Ovary (tissue), 7 donors: ENCODE measurements at regions not wholly inside any gene's neighbourhood (a gene's known extent, or its start where the extent isn't known, plus 50 kb on each side); places are given as distances from the start of the nearest gene placed in this dataset.

Experiments
- DNase-seq, 5 donors: peaks; one replicate each; pipeline ENCODE4 v3.0.0-alpha.2; 2019 to 2020
- H3K27ac ChIP-seq, 2 donors: fragments of 200-600 bp; one replicate each; pipeline versions ENCODE4 v1.5.1 to v1.8.0; 2019 to 2022
- H3K27me3 ChIP-seq: fragments of 200-600 bp; one replicate; pipeline ENCODE4 v1.8.0; 2022
- H3K36me3 ChIP-seq: fragments of 200-600 bp; sonication (generic); one replicate; pipeline ENCODE4 v1.5.1; 2019
- H3K4me1 ChIP-seq: one replicate; pipeline ENCODE4 v1.8.1; 2013; ENCODE audit warnings: mild to moderate bottlenecking, moderate library complexity; ENCODE audit not compliant: insufficient read depth
- H3K4me3 ChIP-seq: fragments of 200-600 bp; sonication (generic); one replicate; pipeline ENCODE4 v1.5.1; 2017
- H3K9me3 ChIP-seq, 2 donors: fragments of 200-600 bp in 1 of 2; sonication (generic) in 1 of 2; one replicate each; pipeline versions ENCODE4 v1.5.1 to v1.8.1; 2013 to 2019; ENCODE audit warnings: mild to moderate bottlenecking in 1 of 2, moderate library complexity in 1 of 2
- EP300 ChIP-seq: sonication (generic); formaldehyde crosslinking; IDR thresholded peaks from one replicate; pipeline ENCODE4 v1.6.1; 2017; ENCODE audit warnings: antibody characterized with exemption
- POLR2A ChIP-seq: fragments of 450-650 bp; IDR thresholded peaks from one replicate; pipeline ENCODE4 v1.6.1; 2017; ENCODE audit warnings: antibody characterized with exemption, mild to moderate bottlenecking, moderate library complexity
- WGBS, 3 donors: extraction: QIAGEN DNeasy Blood & Tissue Kit in 1 of 3; methylation state at CpG; one replicate each; pipeline versions ENCODE4 v1.1.5 to v1.1.7; 2013 to 2017; 5-methylcytosine and 5-hydroxymethylcytosine counted together
- intact Hi-C, 4 donors: fragments of 100-400 bp; cut with DNase I; formaldehyde crosslinking; loops; one replicate each; pipeline versions ENCODE4 v1.11.0 to v1.15.1; 2022 to 2023
- TF ChIP-seq, protein P1 (sequence below), 3 donors: fragments of 450-650 bp in 2 of 3; fragments of 200-600 bp in 1 of 3; IDR thresholded peaks; one replicate each; pipeline versions ENCODE4 v1.5.1 to v1.8.0; 2016 to 2022; ENCODE audit warnings: antibody characterized with exemption in 3 of 3, mild to moderate bottlenecking in 1 of 3
- donor health status: DM: no; HTN: no; CAD: no; lungs with moderate emphysema.
- donor health status: DM: no; HTN: no; CAD: no.
- donor health status: Bipolar disorder and iron deficiency.
- donor health status: DM: no; HTN: no; CAD: no.
- donor health status: DM: yes; HTN: yes; CAD: no.

DNA sequence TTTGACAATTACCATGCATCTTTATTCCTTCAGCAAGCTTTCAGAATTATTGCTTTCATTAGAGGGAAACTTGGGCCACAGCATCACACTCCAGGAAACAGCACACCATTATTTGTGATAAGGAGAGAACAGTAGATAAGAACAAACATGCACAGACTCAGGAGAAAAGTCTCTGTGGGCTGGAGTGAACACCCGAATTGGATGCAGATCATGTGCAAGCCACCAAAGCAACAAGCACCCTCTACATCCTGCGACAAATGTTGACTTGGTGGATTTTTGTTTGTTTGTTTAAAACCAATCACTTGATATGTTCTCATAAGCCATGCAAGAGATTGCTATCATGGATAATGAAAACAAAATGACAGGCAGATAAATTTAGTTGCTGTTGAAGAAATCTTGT lies 67.7 kb upstream of the ZFP64 start:
- Histone ChIP-seq H3K4me1 (no peaks in the 10 kb centered on the region), H3K27ac (no peak overlapping the region), H3K4me3 (no peak overlapping the region), H3K27me3 (no peaks in the 10 kb centered on the region), H3K9me3 (no peaks in the 10 kb centered on the region), H3K36me3 (no peaks in the 10 kb centered on the region)
- TF ChIP-seq POLR2A, result no peak
- TF ChIP-seq, protein P1, sequence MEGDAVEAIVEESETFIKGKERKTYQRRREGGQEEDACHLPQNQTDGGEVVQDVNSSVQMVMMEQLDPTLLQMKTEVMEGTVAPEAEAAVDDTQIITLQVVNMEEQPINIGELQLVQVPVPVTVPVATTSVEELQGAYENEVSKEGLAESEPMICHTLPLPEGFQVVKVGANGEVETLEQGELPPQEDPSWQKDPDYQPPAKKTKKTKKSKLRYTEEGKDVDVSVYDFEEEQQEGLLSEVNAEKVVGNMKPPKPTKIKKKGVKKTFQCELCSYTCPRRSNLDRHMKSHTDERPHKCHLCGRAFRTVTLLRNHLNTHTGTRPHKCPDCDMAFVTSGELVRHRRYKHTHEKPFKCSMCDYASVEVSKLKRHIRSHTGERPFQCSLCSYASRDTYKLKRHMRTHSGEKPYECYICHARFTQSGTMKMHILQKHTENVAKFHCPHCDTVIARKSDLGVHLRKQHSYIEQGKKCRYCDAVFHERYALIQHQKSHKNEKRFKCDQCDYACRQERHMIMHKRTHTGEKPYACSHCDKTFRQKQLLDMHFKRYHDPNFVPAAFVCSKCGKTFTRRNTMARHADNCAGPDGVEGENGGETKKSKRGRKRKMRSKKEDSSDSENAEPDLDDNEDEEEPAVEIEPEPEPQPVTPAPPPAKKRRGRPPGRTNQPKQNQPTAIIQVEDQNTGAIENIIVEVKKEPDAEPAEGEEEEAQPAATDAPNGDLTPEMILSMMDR (IDR thresholded peaks at IDR 0.05), result no peak
- no peak for TF ChIP-seq EP300
- intact Hi-C loops, result no loop called here
- 44 to 49% (median 48%) methylated on average over 2 of the region's 2 CpGs for WGBS, 3 donors
- DNase-seq, result no peak

DNA sequence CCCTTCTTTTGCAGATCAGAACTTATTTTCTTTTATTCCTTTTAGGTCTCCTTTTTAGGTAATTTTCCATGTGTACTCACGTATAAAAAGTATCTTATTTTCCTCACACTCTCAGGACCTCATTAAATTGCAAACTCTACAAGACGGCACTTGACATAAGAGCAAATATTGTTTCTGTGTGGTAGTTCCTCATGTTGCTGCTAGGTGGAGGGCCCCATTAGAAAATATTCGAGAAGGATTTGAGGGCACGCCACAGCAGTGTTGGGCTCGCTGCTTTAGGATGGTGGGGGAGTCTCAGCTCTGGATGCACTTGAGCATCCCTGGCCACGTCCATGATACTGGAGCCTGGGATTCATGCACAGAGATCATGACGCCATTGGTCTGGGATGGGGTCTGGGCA lies 64.9 kb upstream of the ZFP64 start:
- WGBS, 3 donors, result 89 to 94% (median 94%) methylated on average over 7 of the region's 7 CpGs
- H3K36me3 ChIP-seq, result no peaks in the 10 kb centered on the region
- H3K9me3 ChIP-seq, result no peaks in the 10 kb centered on the region
- no peaks in the 10 kb centered on the region for H3K4me1 ChIP-seq
- intact Hi-C loops, result no loop called here
- no peak overlapping the region for H3K27ac ChIP-seq
- H3K27me3 ChIP-seq, result no peaks in the 10 kb centered on the region
- DNase-seq, result no peak
- TF ChIP-seq EP300 (no peak), POLR2A (no peak)
- TF ChIP-seq, protein P1 (IDR thresholded peaks at IDR 0.05), result no peak
- H3K4me3 ChIP-seq, result no peak overlapping the region

DNA sequence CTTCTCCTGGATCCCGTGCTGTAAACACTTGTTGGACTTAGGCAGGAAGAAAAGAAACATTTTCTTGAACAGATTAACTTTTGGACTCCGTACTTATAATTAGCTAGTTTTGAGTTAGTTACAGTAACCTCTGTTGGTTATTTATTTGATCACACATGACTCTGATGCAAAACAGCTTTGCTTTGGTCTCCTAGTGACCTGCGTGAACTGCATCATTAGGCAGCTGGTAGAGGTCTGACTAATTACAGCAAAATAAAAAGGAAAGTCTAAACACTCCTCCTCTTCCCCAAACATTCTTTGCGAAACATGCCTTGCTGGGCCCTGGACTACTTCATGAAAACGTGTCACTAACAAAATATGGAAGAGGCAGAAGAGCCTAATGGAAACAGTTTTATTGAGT lies 61.1 kb upstream of the ZFP64 start:
- Histone ChIP-seq H3K9me3 (no peaks in the 10 kb centered on the region), H3K4me1 (no peaks in the 10 kb centered on the region), H3K36me3 (no peaks in the 10 kb centered on the region), H3K27ac (no peak overlapping the region), H3K27me3 (no peaks in the 10 kb centered on the region), H3K4me3 (no peak overlapping the region)
- intact Hi-C loops, result no loop called here
- TF ChIP-seq, protein P1 (IDR thresholded peaks at IDR 0.05), result no peak
- TF ChIP-seq EP300 (no peak), POLR2A (no peak)
- DNase-seq, result no peak
- 7 to 35% (median 13%) methylated on average over 5 of the region's 5 CpGs for WGBS, 3 donors

DNA sequence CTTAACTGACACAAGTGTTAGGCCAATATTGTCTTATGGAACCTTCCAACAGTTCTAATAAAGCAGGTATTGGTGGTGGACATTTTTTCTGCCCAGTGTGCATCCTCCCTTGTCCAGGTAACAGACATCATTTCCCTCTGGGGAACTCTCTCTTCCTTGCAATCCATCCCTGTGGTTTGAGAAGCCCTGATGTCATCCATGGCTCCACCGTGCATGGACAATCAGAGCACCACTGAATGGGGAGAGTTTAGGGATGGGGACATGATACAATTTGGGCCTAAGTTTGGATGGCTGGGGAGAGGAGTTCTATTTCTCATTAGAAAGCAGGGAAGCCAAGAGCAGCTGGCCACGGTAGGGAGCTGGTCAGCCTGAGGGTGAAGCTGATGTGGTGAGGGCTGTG lies 60.2 kb upstream of the ZFP64 start:
- intact Hi-C loops, result no loop called here
- no peaks in the 10 kb centered on the region for H3K4me1 ChIP-seq
- no peak overlapping the region for H3K4me3 ChIP-seq
- H3K9me3 ChIP-seq, result no peaks in the 10 kb centered on the region
- WGBS, 3 donors, result 80 to 88% (median 83%) methylated on average over 2 of the region's 2 CpGs
- DNase-seq, result no peak
- no peaks in the 10 kb centered on the region for H3K27me3 ChIP-seq
- H3K36me3 ChIP-seq, result no peaks in the 10 kb centered on the region
- TF ChIP-seq EP300, result no peak
- TF ChIP-seq, protein P1 (IDR thresholded peaks at IDR 0.05), result no peak
- TF ChIP-seq POLR2A, result no peak
- no peak overlapping the region for H3K27ac ChIP-seq
